ENCODE measurements at regions not wholly inside any gene's neighbourhood (a gene's known extent, or its start where the extent isn't known, plus 50 kb on each side); places are given as distances from the start of the nearest gene placed in this dataset.
A peak's percentile ranks its signal among the peaks of the same experiment; 100 is the strongest.
"Not testable (repeated sequence)": the region's sequence is repeated elsewhere in the genome, so short reads cannot be mapped to it uniquely, and the experiment has no call there.

DNA sequence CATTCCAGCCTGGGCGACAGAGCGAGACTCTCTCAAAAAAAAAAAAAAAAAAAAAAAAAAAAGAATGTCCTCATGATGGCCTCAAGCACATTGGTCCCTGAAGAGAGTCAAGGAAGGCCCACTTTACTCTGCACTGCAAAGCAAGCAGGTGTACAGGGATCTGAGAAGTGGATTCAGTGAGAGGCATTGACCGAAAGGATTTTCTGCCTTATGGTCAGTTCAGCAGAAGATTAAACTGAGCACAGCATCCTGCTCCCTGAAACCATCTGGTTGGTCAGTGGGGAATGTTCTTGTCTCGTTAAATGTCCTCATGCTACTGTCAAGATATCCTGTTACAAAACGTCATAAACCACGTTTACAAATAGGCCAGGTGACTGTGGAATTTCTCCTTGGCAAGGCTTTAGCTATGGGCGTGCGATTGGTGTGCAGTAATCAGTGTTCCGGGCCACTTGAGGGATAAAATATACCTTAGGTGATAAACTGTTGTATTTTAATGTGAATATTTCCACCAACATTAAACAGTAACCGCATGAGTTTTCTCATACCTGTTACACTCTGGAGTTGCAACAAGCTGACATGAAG is 195.0 kb downstream of the ADRA2C start:
- not testable (repeated sequence) for DNase-seq

DNA sequence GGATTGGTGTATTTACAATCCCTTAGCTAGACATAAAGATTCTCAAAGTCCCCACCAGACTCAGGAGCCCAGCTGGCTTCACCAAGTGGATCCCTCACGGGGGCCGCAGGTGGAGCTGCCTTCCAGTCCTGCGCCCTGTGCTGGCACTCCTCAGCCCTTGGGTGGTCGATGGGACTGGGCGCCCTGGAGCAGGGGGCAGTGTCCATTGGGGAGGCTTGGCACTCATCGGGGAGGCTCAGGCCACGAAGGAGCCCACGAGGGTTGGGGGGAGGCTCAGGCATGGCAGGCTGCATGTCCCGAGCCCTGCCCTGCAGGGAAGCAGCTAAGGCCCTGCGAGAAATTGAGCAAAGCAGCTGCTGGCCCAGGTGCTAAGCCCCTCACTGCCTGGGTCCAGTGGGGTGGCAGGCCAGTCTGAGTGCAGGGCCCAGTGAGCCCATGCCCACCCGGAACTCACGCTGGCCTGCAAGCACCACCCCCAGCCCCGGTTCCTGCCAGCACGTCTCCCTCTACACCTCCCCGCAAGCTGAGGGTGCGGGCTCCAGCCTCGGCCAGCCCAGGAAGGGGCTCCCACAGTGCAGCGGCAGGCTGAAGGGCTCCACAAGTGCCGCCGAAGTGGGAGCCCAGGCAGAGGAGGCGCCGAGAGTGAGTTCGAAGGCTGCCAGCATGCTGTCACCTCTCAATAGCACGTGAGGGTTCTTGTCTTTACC is 198.5 kb downstream of the ADRA2C start:
- not testable (repeated sequence) for DNase-seq

GRCh38 chr4:3967204-3967603 is 201.0 kb downstream of the ADRA2C start:
- not testable (repeated sequence) for DNase-seq

GRCh38 chr4:3972626-3973025 is 206.4 kb downstream of the ADRA2C start:
- not testable (repeated sequence) for DNase-seq

- DNase-seq = not testable (repeated sequence)
These were observed 207.5 kb downstream of the ADRA2C start for GRCh38 chr4:3973581-3974200.

- peak; percentile 11 for DNase-seq
These were observed 217.4 kb downstream of the ADRA2C start for GRCh38 chr4:3983518-3984125.

DNA sequence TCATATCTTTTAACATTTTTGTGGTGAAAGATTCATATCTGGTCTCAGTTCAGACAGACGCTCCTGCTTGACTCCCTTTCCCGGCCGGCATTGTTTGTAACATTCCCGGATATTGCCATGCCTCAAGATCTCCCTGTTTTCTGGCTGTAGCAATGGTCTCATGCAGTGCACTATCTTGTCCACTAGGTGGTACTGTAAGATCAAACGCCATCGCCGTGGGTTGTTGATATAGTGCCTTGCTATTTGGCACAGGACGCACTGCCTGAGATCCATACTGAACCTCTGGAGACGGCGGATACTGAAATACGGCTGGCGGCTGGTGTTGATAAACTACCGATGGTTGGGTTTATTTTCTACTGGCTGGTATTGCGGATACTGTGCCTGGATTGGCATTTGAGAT is 218.6 kb downstream of the ADRA2C start:
- DNase-seq = not testable (repeated sequence)

GRCh38 chr4:3986412-3986811 is 220.2 kb downstream of the ADRA2C start:
- not testable (repeated sequence) for DNase-seq

GRCh38 chr4:3997386-3997785 is 229.3 kb downstream of the OTOP1 start:
- DNase-seq = not testable (repeated sequence)

DNA sequence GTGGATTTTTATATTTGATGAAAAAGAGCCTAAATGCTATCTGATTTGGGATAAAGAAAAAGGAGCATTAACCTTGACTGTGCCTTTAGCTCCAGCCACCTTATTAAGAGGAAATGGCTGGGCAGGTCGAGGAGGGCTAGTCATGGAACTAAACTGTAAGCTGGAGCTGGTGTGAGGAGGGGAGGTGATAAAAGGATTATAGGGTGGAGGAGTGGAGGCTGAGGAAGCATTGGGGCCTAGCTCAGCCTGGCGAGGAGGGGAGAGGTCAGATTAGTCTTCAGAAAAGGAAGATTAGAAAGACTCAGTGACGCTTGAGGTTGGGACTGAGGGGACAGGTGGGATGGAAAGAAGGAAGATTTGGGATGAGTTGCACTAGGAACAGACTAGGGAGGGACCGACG is 222.7 kb downstream of the OTOP1 start:
- not testable (repeated sequence) for DNase-seq

GRCh38 chr4:4004702-4005101 is 222.0 kb downstream of the OTOP1 start:
- DNase-seq = not testable (repeated sequence)

DNA sequence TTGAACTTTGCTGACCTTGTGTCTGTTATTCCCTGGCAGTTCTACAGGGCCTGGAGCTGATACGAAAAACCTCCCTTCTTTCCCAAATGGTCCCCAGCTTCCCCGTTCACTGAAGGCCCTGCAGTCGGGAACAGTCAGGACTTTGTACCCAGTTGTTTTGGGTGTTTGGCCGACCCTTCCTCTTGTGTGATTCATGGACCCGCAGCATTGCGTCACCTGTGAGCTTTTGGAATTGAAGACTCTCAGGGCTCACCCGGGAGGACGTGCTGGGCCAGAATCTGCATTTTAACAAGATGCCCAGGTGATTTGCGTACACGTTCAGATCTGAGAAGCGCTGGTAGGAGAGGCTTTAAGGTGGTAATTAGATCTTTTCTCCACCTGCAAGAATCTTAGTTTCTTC is 220.4 kb downstream of the OTOP1 start:
- not testable (repeated sequence) for DNase-seq

DNA sequence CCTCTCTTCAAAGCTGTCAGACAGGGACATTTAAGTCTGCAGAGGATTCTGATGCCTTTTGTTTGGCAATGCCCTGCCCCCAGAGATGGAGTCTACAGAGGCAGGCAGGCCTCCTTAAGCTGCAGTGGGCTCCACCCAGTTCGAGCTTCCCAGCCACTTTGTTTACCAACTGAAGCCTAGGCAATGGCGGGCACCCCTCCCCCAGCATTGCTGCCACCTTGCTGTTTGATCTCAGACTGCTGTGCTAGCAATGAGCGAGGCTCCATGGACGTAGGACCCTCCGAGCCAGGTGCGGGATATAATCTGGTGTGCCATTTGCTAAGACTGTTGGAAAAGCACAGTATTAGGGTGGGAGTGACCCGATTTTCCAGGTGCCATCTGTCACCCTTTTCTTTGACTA is 207.7 kb downstream of the OTOP1 start:
- DNase-seq = not testable (repeated sequence)

DNA sequence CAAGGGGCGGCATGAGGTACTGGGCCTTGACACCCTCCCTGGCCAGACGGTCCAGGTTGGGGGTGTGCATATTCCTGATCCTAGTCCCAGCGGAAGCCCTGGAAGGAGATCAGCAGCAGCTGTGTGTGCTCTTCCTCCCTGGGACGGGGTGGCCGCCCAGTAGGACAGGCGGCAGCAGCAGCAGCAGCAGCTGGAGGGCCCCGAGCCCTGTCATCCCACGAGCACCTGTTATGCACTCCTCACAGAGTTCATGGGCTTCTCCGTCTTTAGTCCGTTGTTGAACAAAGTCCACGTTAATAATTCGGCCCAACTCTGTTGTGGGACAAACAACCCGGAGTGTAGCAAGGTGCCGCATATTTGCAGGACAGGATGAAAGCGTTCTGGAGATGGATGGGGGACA is 205.6 kb downstream of the OTOP1 start:
- DNase-seq = not testable (repeated sequence)

DNA sequence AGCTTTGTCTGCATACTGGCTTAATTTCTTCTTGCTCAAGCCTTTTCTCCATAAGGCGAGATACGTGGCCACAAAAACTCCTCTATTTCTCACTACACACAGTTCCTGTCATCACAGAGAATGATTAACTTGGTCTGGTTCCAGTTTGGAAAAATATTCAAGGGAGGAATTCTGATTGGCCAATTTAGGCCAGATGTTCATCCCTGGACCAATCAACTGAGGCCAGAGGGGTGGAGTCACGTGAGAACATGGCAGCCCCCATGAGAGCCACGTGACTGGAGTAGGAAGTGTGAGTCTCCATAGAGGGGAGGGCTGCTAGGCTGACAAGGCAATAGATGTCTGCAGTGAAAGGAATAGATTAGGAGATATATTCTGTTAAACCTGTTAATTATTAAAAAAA is 200.0 kb downstream of the OTOP1 start:
- DNase-seq = not testable (repeated sequence)

DNA sequence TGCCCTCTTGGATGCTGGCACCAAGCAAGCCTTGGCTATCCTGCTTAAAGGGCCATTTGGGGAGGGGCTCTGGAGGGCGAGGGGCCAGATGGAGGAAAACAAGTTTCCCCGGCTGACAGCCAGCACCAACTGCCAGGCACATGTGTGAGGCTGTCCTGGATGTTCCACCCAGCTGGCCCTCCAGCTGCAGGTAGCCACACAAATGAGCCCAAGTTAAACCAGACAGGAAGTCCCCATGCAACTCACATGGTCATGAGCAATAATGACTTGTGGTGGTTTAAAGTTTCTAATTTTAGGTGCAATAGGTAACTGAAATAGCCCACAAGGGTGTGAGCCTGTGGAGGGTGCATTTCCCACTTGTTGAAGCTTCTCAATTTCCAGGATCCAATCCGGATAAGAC is 198.0 kb downstream of the OTOP1 start:
- not testable (repeated sequence) for DNase-seq

GRCh38 chr4:4030509-4030908 is 196.2 kb downstream of the OTOP1 start:
- DNase-seq = not testable (repeated sequence)

DNA sequence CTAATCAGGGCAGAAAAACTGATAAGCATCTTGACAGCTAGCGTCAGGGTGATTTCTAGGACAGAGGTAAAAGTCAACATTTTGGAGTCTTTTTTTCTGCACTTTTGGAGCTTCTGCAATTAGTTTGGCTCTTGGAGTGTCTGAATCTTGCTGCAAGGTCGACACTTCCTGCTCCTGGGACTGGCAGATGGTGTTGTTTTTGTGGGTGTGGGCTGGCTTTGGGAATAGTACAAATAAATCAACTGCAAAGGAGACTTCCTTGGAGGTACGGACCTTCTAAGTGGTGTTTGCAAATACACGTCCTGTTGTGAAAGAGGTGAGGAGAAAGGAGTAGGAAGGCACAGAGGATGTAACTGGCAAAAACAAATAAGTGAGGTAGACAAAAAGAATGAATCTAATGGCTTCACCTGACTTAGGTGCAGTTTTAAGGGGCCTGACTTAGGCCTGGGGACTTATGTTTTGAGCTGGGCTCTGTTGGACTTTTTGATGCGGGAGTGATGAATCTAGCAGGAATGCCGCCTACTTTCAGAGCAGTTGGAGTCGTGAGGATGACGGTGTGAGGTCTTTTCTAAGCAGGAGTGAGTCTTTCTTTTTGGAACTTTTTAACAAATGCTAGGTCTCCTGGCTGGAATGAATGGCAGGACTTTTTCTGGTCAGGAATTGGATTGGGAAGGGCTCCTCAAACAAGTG is 195.1 kb downstream of the OTOP1 start:
- DNase-seq = not testable (repeated sequence)

DNA sequence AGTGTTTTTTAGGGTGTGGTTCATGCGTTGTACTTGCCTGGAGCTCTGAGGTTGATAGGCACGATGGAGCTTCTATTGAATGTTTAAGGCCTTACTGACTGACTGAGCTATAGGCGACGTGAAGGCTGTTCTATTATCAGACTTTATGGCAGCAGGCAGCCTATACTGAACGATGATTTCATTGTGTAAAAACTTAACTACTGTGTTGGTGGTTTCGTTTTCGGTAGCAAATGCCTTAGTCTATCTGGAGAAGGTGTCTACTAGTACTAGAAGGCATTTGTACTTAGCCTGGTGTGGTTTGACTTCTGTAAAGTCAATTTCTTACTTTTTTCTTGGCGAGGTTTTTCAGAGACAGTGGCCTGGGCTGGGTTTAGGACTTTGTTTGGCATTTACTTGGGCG is 194.4 kb downstream of the OTOP1 start:
- DNase-seq = not testable (repeated sequence)

DNA sequence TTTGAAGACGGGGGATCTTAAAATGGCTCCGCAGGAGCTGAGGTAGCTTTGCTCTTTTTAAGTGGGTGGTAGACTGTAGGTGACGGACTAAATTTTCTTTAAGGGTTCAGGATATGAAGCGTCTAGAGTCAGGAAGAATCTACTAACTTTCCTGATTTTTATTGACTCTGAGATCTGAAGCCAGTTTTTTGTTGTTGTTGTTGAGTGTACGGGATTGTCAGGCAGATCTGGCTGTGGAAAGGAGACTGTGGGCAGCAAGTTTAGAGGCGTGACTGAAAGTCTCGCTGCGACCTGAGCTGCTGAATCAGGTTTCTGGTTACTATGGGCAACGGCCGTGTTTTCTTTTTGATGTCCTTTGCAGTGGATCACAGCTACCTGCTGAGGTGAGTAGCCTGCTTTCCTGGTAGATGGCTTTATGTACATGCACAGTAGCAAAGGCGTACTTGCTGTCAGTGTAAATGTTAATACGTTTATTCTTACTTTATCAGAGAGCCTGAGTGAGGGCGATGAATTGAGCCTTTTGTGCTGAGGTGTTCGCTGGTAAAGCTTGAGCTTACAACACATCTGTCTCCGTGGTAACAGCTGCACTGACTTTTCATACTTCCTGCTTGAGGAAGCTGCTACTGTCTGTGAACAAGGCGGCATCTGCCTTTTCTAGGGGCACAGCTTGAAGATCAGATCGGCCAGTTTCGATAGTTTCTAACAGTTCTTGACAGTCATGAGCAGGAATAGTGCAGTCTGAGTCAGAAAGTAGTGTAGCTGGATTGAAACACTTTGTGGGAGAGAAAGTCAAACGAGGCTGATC is 193.7 kb downstream of the OTOP1 start:
- DNase-seq = peak; percentile 51

- not testable (repeated sequence) for DNase-seq
These were observed 189.2 kb downstream of the OTOP1 start for GRCh38 chr4:4037399-4038138.
